ENCODE measurements at regions not wholly inside any gene's neighbourhood (a gene's known extent, or its start where the extent isn't known, plus 50 kb on each side); places are given as distances from the start of the nearest gene placed in this dataset.
A peak's percentile ranks its signal among the peaks of the same experiment; 100 is the strongest.
"Not testable (repeated sequence)": the region's sequence is repeated elsewhere in the genome, so short reads cannot be mapped to it uniquely, and the experiment has no call there.

- WGBS (ENCODE audit: low lambda C conversion rate, missing lambda C conversion rate): 56% methylated on average over 9 of the region's 9 CpGs
- DNase-seq (ENCODE audit: low spot score): no peak
- H4K20me1 ChIP-seq (ENCODE audit: insufficient read depth, poor library complexity, severe bottlenecking): no peaks in the 10 kb centered on the region
- H2AFZ ChIP-seq: no peak overlapping the region
- no peaks in the 10 kb centered on the region for H3K79me2 ChIP-seq
- TF ChIP-seq CTCF (IDR thresholded peaks at IDR 0.05; ENCODE audit: poor library complexity) (no peak), EZH2 (IDR thresholded peaks at IDR 0.05; ENCODE audit: borderline replicate concordance) (no peak), EZH2phosphoT487 (IDR thresholded peaks at IDR 0.05; ENCODE audit: low read depth, severe bottlenecking, unreplicated experiment) (no peak)
- peak overlapping the region; percentile 36 for H3K4me2 ChIP-seq
- no peak overlapping the region for H3K4me3 ChIP-seq
- H3K4me1 ChIP-seq (ENCODE audit: insufficient read depth): peaks cover 14% of the 10 kb centered on the region
- H3K9me2 ChIP-seq (replicated peaks; ENCODE audit: insufficient read depth): no peaks in the 10 kb centered on the region
- H3K36me3 ChIP-seq (replicated peaks; ENCODE audit: insufficient read depth, low read depth): no peaks in the 10 kb centered on the region
- H3K27ac ChIP-seq: peak overlapping the region; percentile 6
- no peaks in the 10 kb centered on the region for H3K27me3 ChIP-seq
- H3K9me3 ChIP-seq (ENCODE audit: low read depth): no peaks in the 10 kb centered on the region
Measured at GRCh38 chr10:28367929-28368484, 65.1 kb upstream of the MPP7 start.

GRCh38 chr10:28370107-28370835 is 67.4 kb upstream of the MPP7 start:
- Histone ChIP-seq H4K20me1 (ENCODE audit: insufficient read depth, poor library complexity, severe bottlenecking) (no peaks in the 10 kb centered on the region), H3K79me2 (no peaks in the 10 kb centered on the region), H3K27ac (no peak overlapping the region), H3K4me1 (ENCODE audit: insufficient read depth) (peaks cover 14% of the 10 kb centered on the region), H3K36me3 (replicated peaks; ENCODE audit: insufficient read depth, low read depth) (no peaks in the 10 kb centered on the region), H3K4me3 (no peak overlapping the region), H3K9me3 (ENCODE audit: low read depth) (no peaks in the 10 kb centered on the region), H2AFZ (no peak overlapping the region), H3K27me3 (no peaks in the 10 kb centered on the region), H3K9me2 (replicated peaks; ENCODE audit: insufficient read depth) (no peaks in the 10 kb centered on the region), H3K4me2 (no peak overlapping the region)
- no peak for DNase-seq (ENCODE audit: low spot score)
- TF ChIP-seq CTCF (IDR thresholded peaks at IDR 0.05; ENCODE audit: poor library complexity): no peak
- 96% methylated on average over 2 of the region's 2 CpGs for WGBS (ENCODE audit: low lambda C conversion rate, missing lambda C conversion rate)

- not testable (repeated sequence) for H3K27ac ChIP-seq; H3K36me3 ChIP-seq (replicated peaks; ENCODE audit: insufficient read depth, low read depth); H3K9me2 ChIP-seq (replicated peaks; ENCODE audit: insufficient read depth); H3K79me2 ChIP-seq; H2AFZ ChIP-seq; H3K4me2 ChIP-seq; H3K27me3 ChIP-seq; H3K9me3 ChIP-seq (ENCODE audit: low read depth); DNase-seq (ENCODE audit: low spot score); H4K20me1 ChIP-seq (ENCODE audit: insufficient read depth, poor library complexity, severe bottlenecking); H3K4me3 ChIP-seq
- H3K4me1 ChIP-seq (ENCODE audit: insufficient read depth): peaks cover 14% of the 10 kb centered on the region
- WGBS (ENCODE audit: low lambda C conversion rate, missing lambda C conversion rate): 84% methylated on average over 1 of the region's 1 CpG
Measured at GRCh38 chr10:28371638-28372037, 68.8 kb upstream of the MPP7 start.

GRCh38 chr10:28374036-28374435 is 71.2 kb upstream of the MPP7 start:
- Histone ChIP-seq H3K4me3 (no peak overlapping the region), H3K4me2 (no peak overlapping the region), H3K4me1 (ENCODE audit: insufficient read depth) (no peaks in the 10 kb centered on the region), H4K20me1 (ENCODE audit: insufficient read depth, poor library complexity, severe bottlenecking) (no peaks in the 10 kb centered on the region), H3K27ac (no peak overlapping the region), H3K36me3 (replicated peaks; ENCODE audit: insufficient read depth, low read depth) (no peaks in the 10 kb centered on the region), H3K79me2 (no peaks in the 10 kb centered on the region), H3K9me2 (replicated peaks; ENCODE audit: insufficient read depth) (no peaks in the 10 kb centered on the region), H3K9me3 (ENCODE audit: low read depth) (no peaks in the 10 kb centered on the region), H2AFZ (no peak overlapping the region), H3K27me3 (no peaks in the 10 kb centered on the region)
- DNase-seq (ENCODE audit: low spot score): no peak
- WGBS (ENCODE audit: low lambda C conversion rate, missing lambda C conversion rate): 82% methylated on average over 2 of the region's 2 CpGs
- TF ChIP-seq EZH2phosphoT487 (IDR thresholded peaks at IDR 0.05; ENCODE audit: low read depth, severe bottlenecking, unreplicated experiment) (no peak), CTCF (IDR thresholded peaks at IDR 0.05; ENCODE audit: poor library complexity) (no peak), EZH2 (IDR thresholded peaks at IDR 0.05; ENCODE audit: borderline replicate concordance) (no peak)

All from hepatocyte (in vitro differentiated cells).